ENCODE measurements at regions not wholly inside any gene's neighbourhood (a gene's known extent, or its start where the extent isn't known, plus 50 kb on each side); places are given as distances from the start of the nearest gene placed in this dataset.

GRCh38 chr4:79512363-79512762 lies 104.3 kb upstream of the GK2 start:
- TF ChIP-seq CTCF (IDR thresholded peaks at IDR 0.05), result no peak
- TF ChIP-seq POLR2A (IDR thresholded peaks at IDR 0.05), result no peak
